ENCODE measurements at regions not wholly inside any gene's neighbourhood (a gene's known extent, or its start where the extent isn't known, plus 50 kb on each side); places are given as distances from the start of the nearest gene placed in this dataset.

GRCh38 chr2:228697456-228697855 lies 516.0 kb upstream of the SPHKAP start:
- TF ChIP-seq ZFX (IDR thresholded peaks at IDR 0.05) (no peak), CTCF (conservative IDR thresholded peaks at IDR 0.05) (no peak)
- H3K27ac ChIP-seq = no peak overlapping the region

GRCh38 chr2:228690681-228691080 lies 509.2 kb upstream of the SPHKAP start:
- H3K27ac ChIP-seq = no peak overlapping the region
- no peak for TF ChIP-seq CTCF (conservative IDR thresholded peaks at IDR 0.05)
- TF ChIP-seq ZFX (IDR thresholded peaks at IDR 0.05) = no peak

GRCh38 chr2:228689053-228689452 lies 507.6 kb upstream of the SPHKAP start:
- TF ChIP-seq CTCF (conservative IDR thresholded peaks at IDR 0.05) (no peak), ZFX (IDR thresholded peaks at IDR 0.05) (no peak)
- H3K27ac ChIP-seq = no peak overlapping the region

GRCh38 chr2:228688007-228688645 lies 506.6 kb upstream of the SPHKAP start:
- TF ChIP-seq ZFX (IDR thresholded peaks at IDR 0.05) = no peak
- TF ChIP-seq CTCF (conservative IDR thresholded peaks at IDR 0.05) = no peak

GRCh38 chr2:228681979-228682378 lies 500.5 kb upstream of the SPHKAP start:
- TF ChIP-seq ZFX (IDR thresholded peaks at IDR 0.05) (no peak), CTCF (conservative IDR thresholded peaks at IDR 0.05) (no peak)
- H3K27ac ChIP-seq = no peak overlapping the region

More at GRCh38 chr2:228688007-228688645, 506.6 kb upstream of the SPHKAP start:
- H3K27ac ChIP-seq = no peak overlapping the region

- no peak for TF ChIP-seq ZFX (IDR thresholded peaks at IDR 0.05)
- peak; percentile 43 for TF ChIP-seq CTCF (conservative IDR thresholded peaks at IDR 0.05)
- no peak overlapping the region for H3K27ac ChIP-seq
These were observed 499.9 kb upstream of the SPHKAP start for GRCh38 chr2:228681426-228681825.

GRCh38 chr2:228678110-228678509 lies 496.6 kb upstream of the SPHKAP start:
- TF ChIP-seq CTCF (conservative IDR thresholded peaks at IDR 0.05) (no peak), ZFX (IDR thresholded peaks at IDR 0.05) (no peak)
- H3K27ac ChIP-seq = no peak overlapping the region

All from C4-2B (cell line).